HFFc6 (cell line): ENCODE measurements at regions not wholly inside any gene's neighbourhood (a gene's known extent, or its start where the extent isn't known, plus 50 kb on each side); places are given as distances from the start of the nearest gene placed in this dataset.

Experiments used
- DNase-seq: peaks from one replicate; pipeline ENCODE4 v3.0.0-alpha.2; 2018
- H3K27ac Mint-ChIP-seq: 2 replicates; pipeline ENCODE4 v1.8.0; 2020; ENCODE audit warnings: mild to moderate bottlenecking, mixed read lengths
- H3K27me3 Mint-ChIP-seq: 2 replicates; pipeline ENCODE4 v1.8.0; 2021; ENCODE audit warnings: mild to moderate bottlenecking, moderate library complexity, mixed read lengths; ENCODE audit not compliant: insufficient read depth
- H3K36me3 Mint-ChIP-seq: 2 replicates; pipeline ENCODE4 v1.8.0; 2021; ENCODE audit warnings: low read depth, mixed read lengths
- H3K4me1 Mint-ChIP-seq: 2 replicates; pipeline ENCODE4 v1.8.0; 2020; ENCODE audit warnings: low read depth, mixed read lengths
- H3K4me3 Mint-ChIP-seq: 2 replicates; pipeline ENCODE4 v1.8.0; 2020; ENCODE audit warnings: mild to moderate bottlenecking, moderate library complexity, mixed read lengths
- H3K9me3 Mint-ChIP-seq: 2 replicates; pipeline ENCODE4 v1.8.0; 2020; ENCODE audit warnings: mild to moderate bottlenecking, mixed read lengths
- CTCF ChIP-seq: fragments of 200-600 bp; sonication (generic); IDR thresholded peaks from 2 replicates; pipeline ENCODE4 v1.5.0; 2021; ENCODE audit warnings: antibody characterized with exemption, mild to moderate bottlenecking

DNA sequence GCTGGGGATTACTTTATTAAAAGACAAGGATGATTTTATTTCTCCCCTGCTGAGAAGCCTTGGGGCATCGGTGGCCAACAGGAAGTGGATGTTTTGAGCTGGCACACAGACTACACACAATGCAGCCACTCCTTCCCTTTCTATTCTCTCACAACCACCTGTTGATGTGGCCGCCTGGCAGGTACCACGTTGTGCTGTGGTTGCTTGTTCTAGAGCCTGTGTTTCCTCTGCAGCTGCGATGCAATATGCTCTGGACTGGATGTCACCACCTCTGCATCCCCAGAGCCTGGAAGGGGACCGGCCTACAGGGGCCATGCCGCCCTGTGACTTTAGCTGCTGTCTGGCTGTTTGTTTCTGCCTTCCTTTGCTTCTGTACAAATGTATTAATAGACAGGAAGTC, 195.7 kb upstream of the CELF2 start:
- no peak for DNase-seq
- H3K9me3 Mint-ChIP-seq = no peaks in the 10 kb centered on the region
- no peaks in the 10 kb centered on the region for H3K36me3 Mint-ChIP-seq
- peaks cover 72% of the 10 kb centered on the region for H3K4me1 Mint-ChIP-seq
- H3K27ac Mint-ChIP-seq = no peak overlapping the region; the same call in 1 of the 2 replicates
- H3K4me3 Mint-ChIP-seq = no peak overlapping the region
- TF ChIP-seq CTCF = no peak
- peaks cover 2% of the 10 kb centered on the region; the same call in 1 of the 2 replicates for H3K27me3 Mint-ChIP-seq

- H3K27ac Mint-ChIP-seq = peak overlapping the region; percentile 90
These were observed 193.0 kb upstream of the CELF2 start for GRCh38 chr10:10824591-10825148.

GRCh38 chr10:10826125-10826524, 191.5 kb upstream of the CELF2 start:
- DNase-seq = peak; percentile 87
- H3K27ac Mint-ChIP-seq = peak overlapping the region; percentile 90
- H3K9me3 Mint-ChIP-seq = no peaks in the 10 kb centered on the region
- H3K27me3 Mint-ChIP-seq = no peaks in the 10 kb centered on the region
- 0 out of 2 replicates have a peak overlapping the region, but pooled peaks have one; percentile 50 for H3K4me3 Mint-ChIP-seq
- TF ChIP-seq CTCF = no peak
- H3K4me1 Mint-ChIP-seq = peaks cover 86% of the 10 kb centered on the region
- no peaks in the 10 kb centered on the region for H3K36me3 Mint-ChIP-seq

More at GRCh38 chr10:10824591-10825148, 193.0 kb upstream of the CELF2 start:
- peaks cover 75% of the 10 kb centered on the region for H3K4me1 Mint-ChIP-seq
- DNase-seq = peak; percentile 77
- peaks cover 2% of the 10 kb centered on the region; the same call in 1 of the 2 replicates for H3K27me3 Mint-ChIP-seq
- H3K4me3 Mint-ChIP-seq = peak overlapping the region; percentile 50
- TF ChIP-seq CTCF = no peak
- H3K36me3 Mint-ChIP-seq = no peaks in the 10 kb centered on the region
- H3K9me3 Mint-ChIP-seq = no peaks in the 10 kb centered on the region

DNA sequence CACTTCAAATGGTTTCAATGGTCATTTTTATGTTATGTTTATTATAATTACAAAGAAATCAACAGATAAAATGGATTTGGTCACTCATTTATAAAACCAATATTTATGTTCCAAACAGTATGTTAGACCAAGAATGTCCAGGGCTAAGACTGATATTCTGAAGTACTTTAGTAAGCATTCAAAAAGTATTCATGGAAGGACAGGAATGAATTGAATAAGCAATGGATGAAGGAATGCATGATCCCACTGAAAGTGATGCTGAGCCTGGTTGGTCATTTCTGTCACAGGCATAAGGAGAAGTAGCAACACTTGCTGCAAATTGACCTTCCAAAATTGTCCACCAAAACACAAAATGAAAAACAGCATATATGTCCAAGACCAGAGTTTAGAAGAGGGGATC, 189.0 kb upstream of the CELF2 start:
- no peak for DNase-seq
- Mint-ChIP-seq H3K4me1 (peaks cover 74% of the 10 kb centered on the region), H3K27me3 (peaks cover 1% of the 10 kb centered on the region; the same call in 1 of the 2 replicates), H3K27ac (no peak overlapping the region), H3K36me3 (peaks cover 3% of the 10 kb centered on the region; the same call in 1 of the 2 replicates), H3K4me3 (no peak overlapping the region), H3K9me3 (peaks cover under 1% of the 10 kb centered on the region; the same call in 1 of the 2 replicates)
- TF ChIP-seq CTCF = no peak

DNA sequence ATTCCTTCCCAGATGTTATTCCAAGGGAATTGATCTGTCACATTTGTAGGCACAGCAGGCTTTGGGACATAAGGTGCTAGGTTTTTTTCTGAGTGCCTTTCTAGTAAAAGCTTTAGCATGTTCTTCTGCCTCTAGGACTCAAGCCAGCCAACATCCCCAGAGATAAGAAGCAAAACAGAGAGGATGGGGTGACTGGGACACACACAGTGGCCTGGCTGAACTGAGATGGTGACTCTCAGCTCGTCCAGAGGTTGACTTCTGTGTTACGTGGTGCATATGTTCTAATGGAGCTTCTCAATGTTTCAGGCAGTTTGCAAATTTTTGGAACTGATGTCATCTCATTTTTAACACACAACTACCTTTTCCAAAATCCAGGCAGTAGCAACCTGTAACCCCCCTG, 188.1 kb upstream of the CELF2 start:
- H3K27me3 Mint-ChIP-seq = peaks cover 5% of the 10 kb centered on the region
- H3K4me3 Mint-ChIP-seq = no peak overlapping the region
- peaks cover 4% of the 10 kb centered on the region; the same call in 1 of the 2 replicates for H3K9me3 Mint-ChIP-seq
- peaks cover 3% of the 10 kb centered on the region; the same call in 1 of the 2 replicates for H3K36me3 Mint-ChIP-seq
- H3K27ac Mint-ChIP-seq = peak overlapping the region; percentile 99
- peaks cover 65% of the 10 kb centered on the region for H3K4me1 Mint-ChIP-seq
- no peak for TF ChIP-seq CTCF
- no peak for DNase-seq
